CD14-positive monocyte (primary cell): ENCODE measurements at regions not wholly inside any gene's neighbourhood (a gene's known extent, or its start where the extent isn't known, plus 50 kb on each side); places are given as distances from the start of the nearest gene placed in this dataset.

ENCODE experiments used
- DNase-seq, 3 donors: peaks; one replicate each; pipeline ENCODE4 v3.0.0-alpha.2; 2011 to 2022
- H2AFZ ChIP-seq: 2 replicates; pipeline ENCODE4 v1.6.0; 2012; ENCODE audit warnings: mild to moderate bottlenecking, low read depth, low read length, inconsistent platforms; ENCODE audit not compliant: insufficient read depth, poor library complexity, severe bottlenecking
- H3K27ac ChIP-seq, 2 donors: 1 replicate in 1 of 2; 2 replicates in 1 of 2; pipeline ENCODE4 v1.5.1; 2012 to 2013; ENCODE audit warnings: low read length in 2 of 2, control low read depth in 1 of 2, inconsistent platforms in 1 of 2, low read depth in 1 of 2, mild to moderate bottlenecking in 1 of 2
- H3K27me3 ChIP-seq, 2 donors: one replicate each; pipeline versions ENCODE4 v1.6.0 to v1.6.1; 2011 to 2013; ENCODE audit warnings: low read length in 2 of 2; ENCODE audit not compliant: control insufficient read depth in 2 of 2, insufficient read depth in 2 of 2
- H3K36me3 ChIP-seq, 2 donors: replicated peaks in 1 of 2; 1 replicate in 1 of 2; 2 replicates in 1 of 2; pipeline versions ENCODE4 v1.5.1 to v1.6.1; 2012 to 2013; ENCODE audit warnings: low read length in 2 of 2, control low read depth in 1 of 2, inconsistent platforms in 1 of 2, mild to moderate bottlenecking in 1 of 2; ENCODE audit not compliant: insufficient read depth in 2 of 2, control insufficient read depth in 1 of 2
- H3K4me1 ChIP-seq, 2 donors: 1 replicate in 1 of 2; 2 replicates in 1 of 2; pipeline versions ENCODE4 v1.5.1 to v1.6.1; 2012 to 2013; ENCODE audit warnings: low read length in 2 of 2, control low read depth in 1 of 2, inconsistent platforms in 1 of 2, mild to moderate bottlenecking in 1 of 2, moderate library complexity in 1 of 2; ENCODE audit not compliant: insufficient read depth in 2 of 2, control insufficient read depth in 1 of 2
- H3K4me2 ChIP-seq: replicated peaks from 2 replicates; pipeline ENCODE3; 2012; ENCODE audit warnings: low read length, moderate library complexity, mild to moderate bottlenecking; ENCODE audit not compliant: poor library complexity, severe bottlenecking; ENCODE audit errors: extremely low read depth
- H3K4me3 ChIP-seq, 3 experiments: fragments of 200-600 bp in 1 of 3; sonication (generic) in 1 of 3; replicated peaks in 1 of 3; 1 replicate in 2 of 3; 2 replicates in 1 of 3; pipeline ENCODE4 v1.5.1; 2011 to 2013; ENCODE audit warnings: low read length in 3 of 3, mild to moderate bottlenecking in 3 of 3, control low read depth in 2 of 3, low read depth in 2 of 3, inconsistent platforms in 1 of 3, moderate library complexity in 1 of 3
- H3K79me2 ChIP-seq: 2 replicates; pipeline ENCODE4 v1.6.0; 2012; ENCODE audit warnings: mild to moderate bottlenecking, control low read depth, inconsistent platforms, low read length, moderate library complexity; ENCODE audit not compliant: insufficient read depth
- H3K9ac ChIP-seq: 2 replicates; pipeline ENCODE4 v1.6.0; 2017; ENCODE audit warnings: low read length, mild to moderate bottlenecking; ENCODE audit not compliant: insufficient read depth, poor library complexity, severe bottlenecking
- H3K9me3 ChIP-seq, 2 donors: replicated peaks in 1 of 2; 1 replicate in 1 of 2; 2 replicates in 1 of 2; pipeline versions ENCODE4 v1.5.1 to v1.6.1; 2012 to 2013; ENCODE audit warnings: low read length in 2 of 2, control low read depth in 1 of 2; ENCODE audit not compliant: control insufficient read depth in 1 of 2, insufficient read depth in 1 of 2
- H4K20me1 ChIP-seq: 2 replicates; pipeline ENCODE4 v1.6.0; 2012; ENCODE audit warnings: mild to moderate bottlenecking, low read length, control low read depth, moderate library complexity; ENCODE audit not compliant: insufficient read depth
- H3K27ac Mint-ChIP-seq, 7 donors: one replicate each; pipeline ENCODE4 v1.8.0; 2020; ENCODE audit warnings: mild to moderate bottlenecking in 7 of 7, mixed read lengths in 7 of 7, moderate library complexity in 6 of 7, inconsistent platforms in 2 of 7
- H3K27me3 Mint-ChIP-seq, 3 donors: one replicate each; pipeline ENCODE4 v1.8.0; 2021 to 2022; ENCODE audit warnings: low read depth in 3 of 3, mild to moderate bottlenecking in 3 of 3, mixed read lengths in 3 of 3, moderate library complexity in 3 of 3, inconsistent platforms in 1 of 3
- H3K36me3 Mint-ChIP-seq, 2 donors: one replicate each; pipeline ENCODE4 v1.8.0; 2020; ENCODE audit warnings: mixed read lengths in 2 of 2, inconsistent platforms in 1 of 2, mild to moderate bottlenecking in 1 of 2
- H3K4me1 Mint-ChIP-seq: one replicate; pipeline ENCODE4 v1.8.0; 2020; ENCODE audit warnings: mild to moderate bottlenecking, mixed read lengths
- H3K4me3 Mint-ChIP-seq, 2 donors: one replicate each; pipeline ENCODE4 v1.8.0; 2020; ENCODE audit warnings: mild to moderate bottlenecking in 2 of 2, mixed read lengths in 2 of 2, moderate library complexity in 1 of 2
- H3K9me3 Mint-ChIP-seq, 7 donors: one replicate each; pipeline ENCODE4 v1.8.0; 2020 to 2022; ENCODE audit warnings: mixed read lengths in 7 of 7, mild to moderate bottlenecking in 6 of 7, moderate library complexity in 6 of 7, inconsistent platforms in 2 of 7
- CTCF ChIP-seq: fragments of 200-600 bp; IDR thresholded peaks from one replicate; pipeline ENCODE4 v1.8.0; 2022; ENCODE audit warnings: antibody characterized with exemption, mild to moderate bottlenecking
- whole genome bisulfite sequencing: methylation state at CpG from one replicate; pipeline ENCODE4 v1.1.5; 2013; ENCODE audit warnings: missing lambda C conversion rate; ENCODE audit not compliant: insufficient coverage; 5-methylcytosine and 5-hydroxymethylcytosine counted together
- intact Hi-C, 2 donors: fragments of 100-400 bp; cut with micrococcal nuclease; formaldehyde crosslinking; loops; one replicate each; pipeline versions ENCODE4 v1.15.0 to v1.15.1; 2023

GRCh38 chr5:125274211-125274610 lies 527.8 kb upstream of the ZNF608 start:
- no peaks in the 10 kb centered on the region for H3K36me3 ChIP-seq
- no peak for DNase-seq
- no peaks in the 10 kb centered on the region for H3K27me3 ChIP-seq
- no peaks in the 10 kb centered on the region for H3K79me2 ChIP-seq
- Mint-ChIP-seq H3K27me3 (peaks cover 0 to 5% (median 0%) of the 10 kb centered on the region in 3 donors), H3K36me3 (no peaks in the 10 kb centered on the region), H3K27ac (no peak overlapping the region), H3K4me3 (no peak overlapping the region), H3K9me3 (peaks cover 0 to 3% (median 0%) of the 10 kb centered on the region in 7 donors), H3K4me1 (no peaks in the 10 kb centered on the region)
- H3K9me3 ChIP-seq: no peaks in the 10 kb centered on the region
- no peak for TF ChIP-seq CTCF
- H4K20me1 ChIP-seq: no peaks in the 10 kb centered on the region
- intact Hi-C loops: no loop called here
- no CpG with 5 or more reads among the region's 1 CpG for WGBS
- no peaks in the 10 kb centered on the region for H3K4me1 ChIP-seq
- H2AFZ ChIP-seq: no peak overlapping the region
- no peak overlapping the region for H3K9ac ChIP-seq
- H3K4me3 ChIP-seq: no peak overlapping the region
- H3K27ac ChIP-seq: no peak overlapping the region
- H3K4me2 ChIP-seq: no peak overlapping the region

GRCh38 chr5:125274938-125275724 lies 528.7 kb upstream of the ZNF608 start:
- WGBS: no CpG with 5 or more reads among the region's 1 CpG
- H3K4me3 ChIP-seq: no peak overlapping the region
- H3K4me1 ChIP-seq: no peaks in the 10 kb centered on the region
- Mint-ChIP-seq H3K27me3 (peaks cover 0 to 5% (median 0%) of the 10 kb centered on the region in 3 donors), H3K4me3 (no peak overlapping the region), H3K36me3 (no peaks in the 10 kb centered on the region), H3K9me3 (peaks cover 0 to 3% (median 0%) of the 10 kb centered on the region in 7 donors), H3K27ac (no peak overlapping the region), H3K4me1 (no peaks in the 10 kb centered on the region)
- H3K4me2 ChIP-seq: no peak overlapping the region
- H3K27me3 ChIP-seq: no peaks in the 10 kb centered on the region
- H3K27ac ChIP-seq: no peak overlapping the region
- no peak for TF ChIP-seq CTCF
- H3K9ac ChIP-seq: no peak overlapping the region
- no peaks in the 10 kb centered on the region for H3K36me3 ChIP-seq
- no peak overlapping the region for H2AFZ ChIP-seq
- intact Hi-C loops: no loop called here
- no peaks in the 10 kb centered on the region for H3K79me2 ChIP-seq
- no peaks in the 10 kb centered on the region for H4K20me1 ChIP-seq
- H3K9me3 ChIP-seq: no peaks in the 10 kb centered on the region
- no peak for DNase-seq
